ENCODE measurements at regions not wholly inside any gene's neighbourhood (a gene's known extent, or its start where the extent isn't known, plus 50 kb on each side); places are given as distances from the start of the nearest gene placed in this dataset.
A peak's percentile ranks its signal among the peaks of the same experiment; 100 is the strongest.

DNA sequence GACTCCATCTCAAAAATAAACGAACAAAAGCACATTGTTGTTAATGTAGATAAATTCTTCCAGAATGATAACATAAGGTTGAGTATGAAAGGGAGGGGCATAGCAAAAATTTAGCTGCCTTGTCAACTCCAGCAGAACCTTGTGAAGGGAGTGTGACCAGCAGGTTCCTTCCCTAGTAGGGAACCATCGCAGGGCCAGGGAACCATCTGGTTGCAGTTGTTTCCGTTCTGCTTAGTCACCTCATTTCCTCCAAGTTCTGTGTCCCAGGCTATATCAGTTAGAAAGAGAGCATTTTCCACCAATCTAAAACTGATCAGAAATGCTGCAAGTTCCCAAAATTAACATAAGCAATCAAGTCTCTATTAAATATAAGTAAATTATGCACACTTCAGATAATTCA is 126.7 kb upstream of the BLID start:
- intact Hi-C loops (cut with DNase I): no loop called here
- no peaks in the 10 kb centered on the region for H3K9me3 ChIP-seq (ENCODE audit: control insufficient read depth, low read length)
- no peak overlapping the region for H3K4me3 ChIP-seq (ENCODE audit: low read length)
- H3K4me1 ChIP-seq (ENCODE audit: control insufficient read depth, insufficient read depth, low read length): no peaks in the 10 kb centered on the region
- H3K27ac ChIP-seq (ENCODE audit: low read length): no peak overlapping the region
- ATAC-seq: peak; percentile 21 to 43
- WGBS: 56% methylated on average over 3 of the region's 3 CpGs
- H3K27me3 ChIP-seq (ENCODE audit: control insufficient read depth, insufficient read depth): no peaks in the 10 kb centered on the region
- DNase-seq: no peak

DNA sequence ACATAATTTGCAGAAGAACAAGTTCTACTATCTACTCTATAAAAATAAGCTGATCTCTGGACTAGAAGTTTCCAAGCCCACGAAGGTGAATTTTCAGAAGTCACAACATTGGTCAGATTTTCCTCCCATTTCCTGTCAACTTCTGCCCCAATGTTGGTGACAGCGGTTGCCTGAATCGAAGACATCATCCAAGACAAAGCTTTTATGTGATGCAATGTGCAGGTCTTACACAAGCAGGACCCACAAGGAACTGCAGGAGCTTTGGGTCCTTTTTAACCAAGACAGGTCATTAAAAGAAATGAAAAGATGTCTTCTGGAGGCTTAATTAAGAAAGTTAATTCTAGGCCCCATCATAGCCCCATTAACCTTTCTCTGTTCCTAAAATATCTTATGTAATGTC is 125.6 kb upstream of the BLID start:
- no peak overlapping the region for H3K4me3 ChIP-seq (ENCODE audit: low read length)
- H3K9me3 ChIP-seq (ENCODE audit: control insufficient read depth, low read length): no peaks in the 10 kb centered on the region
- 84% methylated on average over 3 of the region's 3 CpGs for WGBS
- no peaks in the 10 kb centered on the region for H3K4me1 ChIP-seq (ENCODE audit: control insufficient read depth, insufficient read depth, low read length)
- H3K27me3 ChIP-seq (ENCODE audit: control insufficient read depth, insufficient read depth): no peaks in the 10 kb centered on the region
- ATAC-seq (no peak), DNase-seq (no peak)
- no peak overlapping the region for H3K27ac ChIP-seq (ENCODE audit: low read length)
- intact Hi-C loops (cut with DNase I): no loop called here

DNA sequence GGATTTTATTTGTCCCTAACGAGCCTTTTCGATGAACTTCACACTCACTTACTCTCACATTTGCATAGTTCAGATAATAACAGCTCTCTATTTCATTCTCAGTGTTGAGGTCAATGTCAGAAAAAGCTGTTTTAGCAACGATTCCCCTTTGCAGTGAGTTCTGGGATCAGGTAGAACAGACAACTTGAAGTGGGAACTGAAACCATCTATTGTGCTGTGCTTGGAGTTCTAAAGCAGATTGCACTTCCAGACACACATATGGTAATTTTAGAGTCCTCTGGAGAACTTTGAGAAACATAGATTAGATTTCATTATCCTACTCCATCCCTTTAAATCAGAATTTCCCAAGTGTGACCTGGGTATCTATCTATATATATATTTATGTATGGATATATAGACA is 124.6 kb upstream of the BLID start:
- 72% methylated on average over 3 of the region's 3 CpGs for WGBS
- Histone ChIP-seq H3K9me3 (ENCODE audit: control insufficient read depth, low read length) (no peaks in the 10 kb centered on the region), H3K4me3 (ENCODE audit: low read length) (no peak overlapping the region), H3K4me1 (ENCODE audit: control insufficient read depth, insufficient read depth, low read length) (no peaks in the 10 kb centered on the region), H3K27me3 (ENCODE audit: control insufficient read depth, insufficient read depth) (no peaks in the 10 kb centered on the region), H3K27ac (ENCODE audit: low read length) (no peak overlapping the region)
- ATAC-seq: no peak
- intact Hi-C loops (cut with DNase I): no loop called here
- DNase-seq: no peak

DNA sequence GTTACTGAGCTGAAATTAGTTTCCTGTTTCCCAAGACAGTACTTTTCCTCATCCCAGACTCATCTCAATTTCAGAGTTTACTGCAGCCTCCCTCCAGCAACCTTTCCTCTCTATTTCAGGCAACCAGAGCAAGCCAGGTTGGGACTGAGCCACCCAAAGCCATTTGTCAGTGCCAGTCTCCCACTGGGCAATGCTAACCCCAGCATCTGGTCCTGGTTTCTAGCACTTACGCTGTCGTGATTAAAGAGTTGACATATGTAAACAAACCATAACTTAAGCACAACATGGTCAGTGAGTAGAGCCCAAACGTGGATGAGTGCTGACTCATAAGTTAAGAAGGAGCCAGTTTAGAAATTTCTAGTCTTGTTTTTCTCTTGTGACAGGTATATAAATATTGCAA is 119.6 kb upstream of the BLID start:
- DNase-seq (no peak), ATAC-seq (peak; percentile 39 to 62)
- H3K9me3 ChIP-seq (ENCODE audit: control insufficient read depth, low read length): no peaks in the 10 kb centered on the region
- H3K4me3 ChIP-seq (ENCODE audit: low read length): no peak overlapping the region
- intact Hi-C loops (cut with DNase I): no loop called here
- no peaks in the 10 kb centered on the region for H3K4me1 ChIP-seq (ENCODE audit: control insufficient read depth, insufficient read depth, low read length)
- whole genome bisulfite sequencing: 45% methylated on average over 3 of the region's 3 CpGs
- peak overlapping the region; percentile 30 for H3K27ac ChIP-seq (ENCODE audit: low read length)
- no peaks in the 10 kb centered on the region for H3K27me3 ChIP-seq (ENCODE audit: control insufficient read depth, insufficient read depth)

DNA sequence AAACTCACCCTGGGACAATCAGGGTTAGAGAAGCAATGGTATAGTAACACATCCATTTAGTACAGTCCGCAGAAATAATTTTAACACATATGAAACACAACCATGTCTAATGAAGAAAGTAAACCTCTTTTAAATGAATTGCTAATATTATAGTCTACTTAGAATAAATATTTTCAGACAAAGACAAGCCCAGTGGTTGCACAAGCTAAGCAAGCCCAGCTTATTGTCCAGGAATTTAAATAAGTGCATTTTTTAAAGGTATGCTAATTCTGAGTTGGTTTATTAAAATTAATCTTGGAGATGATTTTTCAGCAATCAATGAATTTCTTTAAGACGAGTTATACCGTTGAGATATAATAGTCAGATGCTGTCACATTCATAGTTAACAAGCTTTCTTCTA is 118.8 kb upstream of the BLID start:
- ATAC-seq: no peak
- no peaks in the 10 kb centered on the region for H3K9me3 ChIP-seq (ENCODE audit: control insufficient read depth, low read length)
- H3K4me1 ChIP-seq (ENCODE audit: control insufficient read depth, insufficient read depth, low read length): no peaks in the 10 kb centered on the region
- no peak overlapping the region for H3K27ac ChIP-seq (ENCODE audit: low read length)
- no peaks in the 10 kb centered on the region for H3K27me3 ChIP-seq (ENCODE audit: control insufficient read depth, insufficient read depth)
- WGBS: 92% methylated on average over 3 of the region's 3 CpGs
- no peak overlapping the region for H3K4me3 ChIP-seq (ENCODE audit: low read length)
- DNase-seq: no peak
- intact Hi-C loops (cut with DNase I): no loop called here

DNA sequence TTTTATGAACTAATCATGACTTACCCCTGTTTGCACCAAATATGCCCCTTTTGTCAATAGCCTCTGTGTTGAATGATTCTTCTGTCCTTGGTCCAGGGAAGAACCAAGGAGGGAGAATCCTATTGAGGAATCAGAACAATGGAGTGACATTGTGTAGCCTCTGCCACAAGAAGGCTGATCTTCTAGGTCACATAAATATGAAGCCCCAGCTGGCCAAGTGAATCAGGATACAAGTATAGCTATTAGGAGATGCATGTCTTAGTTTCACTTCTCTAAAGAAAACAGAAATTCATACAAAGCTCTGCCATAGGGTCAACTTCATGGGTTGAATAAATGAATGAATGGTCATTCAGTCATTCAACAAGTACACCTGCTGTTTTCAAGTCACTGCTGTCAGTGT is 118.2 kb upstream of the BLID start:
- Histone ChIP-seq H3K27me3 (ENCODE audit: control insufficient read depth, insufficient read depth) (no peaks in the 10 kb centered on the region), H3K9me3 (ENCODE audit: control insufficient read depth, low read length) (no peaks in the 10 kb centered on the region), H3K4me3 (ENCODE audit: low read length) (no peak overlapping the region), H3K27ac (ENCODE audit: low read length) (no peak overlapping the region), H3K4me1 (ENCODE audit: control insufficient read depth, insufficient read depth, low read length) (peaks cover 2% of the 10 kb centered on the region)
- no peak for ATAC-seq
- DNase-seq: no peak
- intact Hi-C loops (cut with DNase I): no loop called here

DNA sequence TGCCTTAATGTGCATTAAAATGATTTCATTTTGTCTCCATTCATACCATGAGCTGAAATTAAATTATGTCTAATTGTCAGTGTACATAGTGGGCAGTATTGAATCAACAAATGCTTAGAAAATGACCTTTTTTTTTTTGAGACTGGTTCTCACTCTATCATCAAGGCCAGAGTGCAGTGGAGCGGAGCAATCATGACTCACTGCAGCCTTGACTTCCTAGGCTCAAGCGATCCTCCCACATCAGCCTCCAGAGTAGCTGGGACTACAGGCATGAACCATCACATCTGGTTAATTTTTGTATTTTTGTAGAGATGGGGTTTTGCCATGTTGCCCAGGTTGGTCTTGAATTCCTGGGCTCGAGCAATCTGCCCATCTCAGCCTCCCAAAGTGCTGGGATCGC is 117.0 kb upstream of the BLID start:
- no peak for DNase-seq
- H3K4me1 ChIP-seq (ENCODE audit: control insufficient read depth, insufficient read depth, low read length): peaks cover 7% of the 10 kb centered on the region
- H3K9me3 ChIP-seq (ENCODE audit: control insufficient read depth, low read length): no peaks in the 10 kb centered on the region
- 96% methylated on average over 4 of the region's 4 CpGs for WGBS
- intact Hi-C loops (cut with DNase I): no loop called here
- no peak overlapping the region for H3K4me3 ChIP-seq (ENCODE audit: low read length)
- ATAC-seq: no peak
- H3K27me3 ChIP-seq (ENCODE audit: control insufficient read depth, insufficient read depth): no peaks in the 10 kb centered on the region
- no peak overlapping the region for H3K27ac ChIP-seq (ENCODE audit: low read length)

DNA sequence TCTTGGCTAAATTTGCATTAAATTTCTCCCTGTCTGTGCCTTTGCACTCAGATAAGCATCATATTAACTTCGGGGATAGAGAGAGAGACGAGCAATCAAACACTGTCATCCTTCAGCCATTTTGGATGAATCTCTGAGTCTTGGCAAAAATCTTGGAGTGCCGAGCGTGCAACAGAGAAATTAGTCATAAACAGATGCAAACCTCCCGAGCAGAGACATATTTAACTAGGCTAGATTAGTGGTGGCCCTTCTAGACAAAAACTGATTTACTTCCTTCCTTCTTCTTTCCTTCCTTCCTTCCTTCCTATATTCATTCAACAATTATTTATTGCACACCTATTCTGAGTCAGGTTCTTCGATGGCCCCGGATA is 114.4 kb upstream of the BLID start:
- ATAC-seq: no peak
- H3K4me1 ChIP-seq (ENCODE audit: control insufficient read depth, insufficient read depth, low read length): peaks cover 9% of the 10 kb centered on the region
- intact Hi-C loops (cut with DNase I): no loop called here
- H3K4me3 ChIP-seq (ENCODE audit: low read length): no peak overlapping the region
- no peak overlapping the region for H3K27ac ChIP-seq (ENCODE audit: low read length)
- 62% methylated on average over 7 of the region's 7 CpGs for WGBS
- H3K9me3 ChIP-seq (ENCODE audit: control insufficient read depth, low read length): no peaks in the 10 kb centered on the region
- no peak for DNase-seq
- no peaks in the 10 kb centered on the region for H3K27me3 ChIP-seq (ENCODE audit: control insufficient read depth, insufficient read depth)

DNA sequence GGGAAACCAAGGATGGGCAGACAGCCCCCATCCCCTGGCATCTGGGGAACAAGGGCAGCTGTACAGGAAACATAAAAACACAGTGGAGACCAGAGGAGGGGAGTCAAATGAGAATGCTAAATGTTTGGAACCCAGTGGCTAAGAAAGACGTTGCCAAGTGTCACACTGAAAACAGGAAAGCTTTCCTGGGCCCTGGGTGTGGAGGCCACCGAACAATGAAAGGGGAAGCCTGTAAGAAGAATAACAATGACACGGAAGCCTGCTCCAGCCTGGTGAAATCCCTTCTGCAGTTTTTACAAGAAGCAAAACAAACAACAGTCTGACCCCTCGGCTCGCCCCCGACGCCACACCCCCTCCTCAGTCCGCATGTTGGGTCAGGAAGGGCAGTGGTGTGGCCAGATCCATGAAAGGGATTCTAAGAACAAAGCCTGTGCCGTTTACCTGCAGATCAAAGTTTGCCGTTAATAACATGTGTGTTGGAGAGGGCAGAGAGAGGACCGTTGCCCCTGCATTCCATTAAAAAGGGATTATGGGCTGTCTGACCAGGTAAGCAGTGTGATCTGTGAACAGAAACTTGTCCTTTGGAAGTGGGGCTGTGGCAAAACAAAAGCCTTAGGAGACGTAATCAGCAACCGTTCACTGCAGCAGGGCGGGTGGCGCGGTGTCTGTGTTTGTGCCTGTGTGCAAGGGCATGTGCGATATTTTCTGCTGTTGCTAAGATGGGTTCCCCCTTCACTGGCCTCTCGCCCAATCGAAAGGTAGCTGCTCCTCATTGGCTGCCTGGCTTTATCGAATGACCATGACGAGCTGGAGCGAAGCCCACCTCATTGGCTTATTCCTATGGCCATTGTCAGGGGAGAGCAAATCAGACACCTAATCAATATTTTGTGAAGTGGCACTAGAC is 113.7 kb upstream of the BLID start:
- peak in 2 of 3 donors; percentile 19 to 56 for DNase-seq
- WGBS: 51% methylated on average over 22 of the region's 22 CpGs
- peak; percentile 57 to 89 for ATAC-seq
- Histone ChIP-seq H3K4me3 (ENCODE audit: low read length) (no peak overlapping the region), H3K9me3 (ENCODE audit: control insufficient read depth, low read length) (no peaks in the 10 kb centered on the region), H3K27me3 (ENCODE audit: control insufficient read depth, insufficient read depth) (no peaks in the 10 kb centered on the region), H3K4me1 (ENCODE audit: control insufficient read depth, insufficient read depth, low read length) (peaks cover 9% of the 10 kb centered on the region), H3K27ac (ENCODE audit: low read length) (peak overlapping the region; percentile 4)
- intact Hi-C loops (cut with DNase I): no loop called here

DNA sequence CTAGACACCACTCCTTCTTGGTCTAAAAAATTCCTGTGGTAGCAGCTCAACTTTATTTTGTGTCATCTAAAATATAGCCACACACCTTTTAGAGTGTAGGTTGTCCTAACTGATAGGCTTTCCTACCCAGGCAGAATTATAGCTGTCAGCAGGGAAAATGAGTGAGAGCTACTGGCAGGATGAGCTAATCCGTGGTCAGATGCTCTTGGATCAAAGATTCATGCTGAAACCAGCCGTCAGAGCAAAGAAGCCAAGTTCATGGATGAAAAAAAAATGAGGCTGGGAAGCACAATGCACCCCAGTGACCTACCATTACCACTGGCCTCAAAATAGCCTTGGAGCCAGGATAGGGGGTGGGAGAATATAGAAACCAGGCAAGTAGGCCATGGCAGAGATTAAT is 113.1 kb upstream of the BLID start:
- H3K4me3 ChIP-seq (ENCODE audit: low read length): no peak overlapping the region
- intact Hi-C loops (cut with DNase I): no loop called here
- H3K27ac ChIP-seq (ENCODE audit: low read length): peak overlapping the region; percentile 53
- DNase-seq: no peak
- no peaks in the 10 kb centered on the region for H3K9me3 ChIP-seq (ENCODE audit: control insufficient read depth, low read length)
- peaks cover 9% of the 10 kb centered on the region for H3K4me1 ChIP-seq (ENCODE audit: control insufficient read depth, insufficient read depth, low read length)
- WGBS: 9% methylated on average over 2 of the region's 2 CpGs
- ATAC-seq: peak in 1 of 2 donors; percentile 65
- H3K27me3 ChIP-seq (ENCODE audit: control insufficient read depth, insufficient read depth): no peaks in the 10 kb centered on the region

DNA sequence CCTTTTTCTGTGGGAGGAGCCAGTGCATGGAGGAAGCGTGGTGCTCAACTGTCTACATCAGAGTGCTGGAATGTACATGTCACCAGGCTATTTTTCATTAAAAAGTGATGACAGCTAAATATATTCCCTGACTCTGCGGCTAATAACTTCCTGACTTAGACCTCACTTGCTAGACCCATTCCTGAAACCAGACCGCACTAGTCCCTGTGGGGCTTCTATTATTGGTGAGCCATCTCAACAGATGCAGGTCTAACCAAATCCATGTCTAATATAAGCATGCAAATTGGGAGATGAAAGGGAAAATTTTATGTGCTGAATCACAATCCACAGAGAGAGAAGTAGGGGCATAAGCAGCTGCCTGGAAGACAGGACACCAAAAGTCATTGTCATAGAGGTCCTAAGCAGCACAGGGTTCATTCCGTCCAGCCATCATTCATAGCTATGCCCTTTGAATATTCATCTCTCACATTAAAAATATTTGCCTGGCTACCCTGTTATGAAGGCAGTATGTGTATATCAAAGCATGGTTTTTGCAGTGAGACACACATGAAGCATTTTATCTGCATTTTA is 110.9 kb upstream of the BLID start:
- no peak for DNase-seq
- H3K4me1 ChIP-seq (ENCODE audit: control insufficient read depth, insufficient read depth, low read length): peaks cover 9% of the 10 kb centered on the region
- intact Hi-C loops (cut with DNase I): no loop called here
- 68% methylated on average over 4 of the region's 4 CpGs for WGBS
- H3K4me3 ChIP-seq (ENCODE audit: low read length): no peak overlapping the region
- no peak overlapping the region for H3K27ac ChIP-seq (ENCODE audit: low read length)
- ATAC-seq: no peak
- H3K27me3 ChIP-seq (ENCODE audit: control insufficient read depth, insufficient read depth): no peaks in the 10 kb centered on the region
- H3K9me3 ChIP-seq (ENCODE audit: control insufficient read depth, low read length): no peaks in the 10 kb centered on the region

Data from right cardiac atrium (tissue), 5 donors.